HG03575 (cell line): ENCODE measurements at regions not wholly inside any gene's neighbourhood (a gene's known extent, or its start where the extent isn't known, plus 50 kb on each side); places are given as distances from the start of the nearest gene placed in this dataset.

Experiments used
- ATAC-seq: cut with Tn5 transposase; IDR thresholded peaks from one replicate; pipeline ENCODE4 v1.9.1; 2021; ENCODE audit not compliant: unreplicated experiment, insufficient number of reproducible peaks, low FRiP score; ENCODE audit errors: extremely low read depth

DNA sequence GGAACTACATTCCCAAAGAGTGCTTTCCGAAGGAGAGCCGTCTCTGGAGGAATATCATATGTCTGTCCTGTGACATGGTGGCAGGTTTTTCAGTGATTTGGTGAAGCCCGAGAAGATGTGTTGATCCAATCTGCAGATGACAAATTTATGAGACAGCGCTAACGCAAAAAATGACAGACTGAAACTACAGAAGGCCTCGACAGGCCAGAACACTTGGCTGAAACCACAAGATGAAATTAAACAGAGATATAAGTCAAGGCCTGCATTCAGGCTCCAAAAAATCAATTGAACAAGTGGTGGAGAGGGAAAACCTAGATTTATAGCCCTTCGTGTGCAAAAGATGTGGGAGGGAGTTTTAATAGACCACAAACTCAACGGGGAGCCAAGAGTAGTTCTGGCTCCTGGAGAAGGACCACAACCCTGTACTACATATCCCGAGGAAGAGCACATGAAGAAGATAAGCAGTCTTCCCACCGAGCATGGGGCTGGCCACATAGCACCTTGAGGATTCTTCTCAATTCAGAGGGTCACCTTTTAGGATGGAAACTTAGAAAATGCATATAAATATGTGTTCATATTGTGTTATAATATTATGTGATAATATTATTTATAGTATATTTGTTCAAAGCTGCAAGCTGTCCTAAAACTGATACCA lies 231.3 kb upstream of the PDE10A start:
- no peak for ATAC-seq

DNA sequence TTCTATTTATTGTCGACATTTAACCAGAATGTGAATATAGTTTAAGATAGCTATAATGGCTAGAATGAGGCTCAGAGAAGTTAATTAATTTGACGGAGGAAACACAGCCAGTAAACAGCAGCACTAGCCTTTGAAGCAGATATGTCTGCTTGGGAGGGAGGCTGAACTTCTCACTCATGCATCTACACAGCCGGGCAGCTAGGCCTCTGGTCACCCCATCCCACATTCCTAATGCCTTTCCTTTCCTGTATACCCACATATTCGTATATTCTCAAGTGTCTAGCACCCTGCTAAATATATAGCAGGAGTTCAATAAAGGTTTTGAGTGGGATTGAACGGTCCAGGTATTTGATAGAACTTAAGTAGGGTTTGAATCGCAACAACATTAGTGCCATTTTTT lies 230.4 kb upstream of the PDE10A start:
- no peak for ATAC-seq

DNA sequence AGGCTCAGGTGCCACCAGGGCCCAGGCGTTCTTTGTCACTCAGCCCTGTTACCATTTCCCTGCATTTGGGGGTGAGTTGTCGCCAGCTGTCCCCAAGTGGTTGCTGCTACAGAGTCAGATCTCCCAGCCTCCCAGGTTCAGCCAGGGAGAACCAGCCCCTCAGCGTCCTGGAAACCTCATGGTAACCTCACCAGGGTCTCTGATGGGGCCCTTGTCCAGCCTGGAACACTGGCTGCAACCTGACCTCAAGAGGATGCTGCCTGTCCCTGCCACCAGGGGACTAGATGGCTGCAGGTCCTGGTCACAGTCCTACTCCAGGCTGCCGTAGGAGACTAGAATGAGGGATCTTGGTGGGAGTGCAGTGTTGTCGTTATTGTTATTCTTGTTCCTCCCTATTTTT lies 228.3 kb upstream of the PDE10A start:
- ATAC-seq: no peak

DNA sequence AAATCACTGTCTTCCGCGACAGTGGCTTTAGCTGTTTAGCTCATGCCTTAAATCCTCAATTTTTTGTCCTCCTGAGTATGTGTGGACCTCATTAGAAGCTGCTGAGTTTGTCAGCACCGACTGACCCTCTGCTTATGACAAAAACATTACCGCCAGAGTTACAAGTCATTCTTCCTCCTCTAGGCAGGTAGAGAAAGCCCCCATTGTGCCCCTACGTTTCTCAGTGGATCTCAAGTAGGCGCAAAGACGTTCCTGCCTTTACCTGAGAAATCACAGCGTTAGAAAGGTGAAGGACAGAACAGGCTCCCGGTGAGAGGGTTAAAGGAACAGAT lies 227.3 kb upstream of the PDE10A start:
- ATAC-seq: no peak

DNA sequence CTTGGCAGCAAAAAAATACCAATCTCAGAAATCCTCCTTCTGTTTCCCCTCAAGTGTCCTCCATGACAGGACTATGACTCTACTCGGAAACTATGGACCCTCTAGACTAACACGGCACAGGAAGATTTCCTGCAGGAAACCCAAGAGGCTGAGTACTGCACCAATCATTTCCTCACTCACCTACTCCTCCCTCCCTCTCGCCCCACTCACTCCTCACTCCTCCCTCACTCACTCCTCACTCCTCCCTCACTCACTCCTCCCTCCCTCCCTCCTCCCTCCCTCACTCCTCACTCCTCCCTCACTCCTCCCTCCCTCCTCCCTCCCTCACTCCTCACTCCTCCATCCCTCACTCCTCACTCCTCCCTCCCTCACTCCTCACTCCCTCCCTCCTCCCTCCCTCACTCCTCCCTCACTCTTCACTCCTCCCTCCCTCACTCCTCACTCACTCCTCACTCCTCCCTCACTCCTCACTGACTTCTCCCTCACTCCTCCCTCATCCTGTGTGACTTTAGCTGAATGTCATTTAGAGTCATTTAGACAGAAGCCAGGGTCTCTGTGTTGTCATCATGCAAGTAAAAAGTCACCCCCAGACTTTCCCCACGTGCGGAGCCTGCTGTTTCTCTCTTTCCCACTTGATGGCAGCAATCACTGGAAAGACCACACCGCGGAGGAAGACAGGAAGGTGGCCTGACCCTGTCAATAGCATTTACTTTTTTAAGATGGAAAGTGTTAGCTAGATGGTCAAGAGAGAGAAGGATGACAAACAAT lies 226.8 kb upstream of the PDE10A start:
- ATAC-seq: no peak

DNA sequence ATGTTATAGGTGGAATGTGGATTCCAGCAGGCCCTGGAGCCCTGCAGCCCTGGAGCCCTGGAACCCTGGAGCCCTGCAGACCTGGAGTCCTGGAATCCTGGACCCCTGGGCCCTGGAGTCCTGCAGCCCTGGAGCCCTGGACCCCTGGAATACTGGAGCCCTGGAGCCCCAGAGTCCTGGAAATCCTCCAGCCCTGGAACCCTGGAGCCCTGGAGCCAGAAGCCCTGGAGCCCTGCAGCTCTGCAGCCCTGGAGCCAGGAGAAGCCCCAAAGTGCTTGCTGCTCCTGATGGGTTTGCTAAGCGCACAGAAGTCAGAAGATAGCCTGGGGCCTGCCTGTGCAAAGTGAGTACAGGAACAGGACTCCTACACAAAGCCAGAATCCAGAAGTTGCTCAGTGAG lies 223.1 kb upstream of the PDE10A start:
- no peak for ATAC-seq

DNA sequence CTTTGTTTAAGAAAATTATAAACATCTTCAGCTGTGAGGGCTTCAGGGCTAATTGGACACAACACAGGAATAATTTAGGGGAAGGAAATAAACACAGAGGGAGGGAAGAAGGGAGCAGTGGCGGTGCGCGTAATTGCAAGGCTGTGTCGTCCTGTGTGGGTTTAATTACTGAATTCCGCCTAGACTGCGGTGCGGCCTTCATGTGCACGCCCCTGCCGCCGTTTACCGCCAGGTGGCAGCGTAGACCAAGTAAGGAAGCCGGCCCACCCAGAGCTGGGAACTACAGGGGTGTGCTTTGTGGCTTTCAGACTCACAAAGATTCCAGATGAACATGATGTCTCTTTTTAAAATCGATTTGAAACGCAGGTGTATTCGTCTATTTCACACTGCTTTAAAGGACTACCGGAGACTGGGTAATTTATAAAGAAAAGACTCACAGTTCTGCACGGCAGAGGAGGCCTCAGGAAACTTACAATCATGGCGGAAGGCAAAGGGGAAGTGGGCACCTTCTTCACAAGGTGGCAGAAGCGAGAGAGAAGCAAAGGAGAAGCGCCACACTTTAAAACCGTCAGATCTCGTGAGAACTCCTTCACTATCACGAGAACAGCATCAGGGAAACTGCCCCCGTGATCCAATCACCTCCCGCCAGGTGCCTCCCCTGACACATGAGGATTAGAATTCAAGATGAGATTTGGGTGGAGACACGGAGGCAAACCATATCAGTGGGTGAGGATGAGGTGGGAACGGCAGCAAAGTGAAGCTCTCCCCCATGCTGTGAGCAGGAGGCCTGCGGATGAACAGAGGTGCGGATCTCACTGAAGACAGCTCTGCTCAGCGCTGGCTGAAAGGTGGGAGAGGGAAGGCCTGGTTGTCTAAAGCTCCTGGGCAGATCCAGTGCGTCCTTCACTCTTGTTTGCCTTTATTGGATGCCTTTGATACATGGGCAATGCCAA lies 222.0 kb upstream of the PDE10A start:
- peak; percentile 67 for ATAC-seq

DNA sequence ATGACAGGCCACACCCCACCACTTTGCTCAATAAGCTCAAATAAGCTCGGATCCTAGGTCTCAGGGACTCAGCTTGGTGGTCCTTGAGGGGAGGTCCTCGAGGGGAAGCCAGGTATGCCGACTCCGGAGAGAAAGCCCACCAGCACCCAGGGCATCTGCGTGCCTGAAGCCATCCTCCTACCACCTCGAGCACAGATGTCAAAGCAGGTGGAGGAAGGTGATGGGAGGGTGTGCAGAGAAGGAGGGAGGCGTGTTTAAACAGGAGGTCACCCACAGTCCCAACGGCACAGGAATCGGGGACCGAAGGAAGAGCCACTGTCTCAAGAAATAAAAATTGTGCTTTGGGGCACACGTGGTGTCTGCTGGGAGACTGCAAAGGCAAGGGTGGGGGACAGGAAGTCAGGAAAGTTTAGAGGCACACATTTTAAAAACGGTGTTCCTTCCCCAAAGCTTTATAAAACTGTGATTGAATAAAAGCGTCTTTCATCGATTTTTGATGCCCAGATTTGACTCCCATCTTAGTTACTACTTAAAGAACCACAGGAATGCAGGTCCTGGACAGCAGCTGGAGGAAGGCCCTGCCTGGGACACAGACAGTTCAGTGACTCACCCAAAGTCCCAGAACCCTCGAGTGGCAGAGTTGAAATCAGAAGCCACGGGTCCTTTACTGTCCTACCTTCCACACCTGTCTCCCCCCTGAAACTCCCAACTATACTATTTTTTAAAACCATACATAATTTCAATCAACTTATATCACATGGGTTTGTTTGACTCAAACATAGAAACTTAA lies 221.0 kb upstream of the PDE10A start:
- no peak for ATAC-seq

DNA sequence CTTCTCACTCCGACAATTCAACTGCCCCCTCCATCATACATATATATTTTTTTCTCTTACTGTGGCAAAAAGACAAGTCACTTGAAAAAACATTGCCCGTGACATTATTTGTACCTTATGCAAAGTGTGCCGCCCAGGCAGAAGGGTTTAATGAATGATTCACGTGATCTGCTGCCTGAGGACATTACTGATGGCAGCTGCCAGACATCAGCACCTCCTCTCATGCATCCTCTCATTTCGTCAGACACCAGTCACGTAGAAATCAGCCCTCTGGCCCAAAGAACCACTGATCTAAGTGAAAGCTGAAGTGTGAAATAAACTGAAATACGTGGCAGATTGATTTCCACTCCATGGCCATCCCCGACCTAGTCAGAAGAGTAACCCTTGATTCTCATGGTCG lies 218.8 kb upstream of the PDE10A start:
- no peak for ATAC-seq

DNA sequence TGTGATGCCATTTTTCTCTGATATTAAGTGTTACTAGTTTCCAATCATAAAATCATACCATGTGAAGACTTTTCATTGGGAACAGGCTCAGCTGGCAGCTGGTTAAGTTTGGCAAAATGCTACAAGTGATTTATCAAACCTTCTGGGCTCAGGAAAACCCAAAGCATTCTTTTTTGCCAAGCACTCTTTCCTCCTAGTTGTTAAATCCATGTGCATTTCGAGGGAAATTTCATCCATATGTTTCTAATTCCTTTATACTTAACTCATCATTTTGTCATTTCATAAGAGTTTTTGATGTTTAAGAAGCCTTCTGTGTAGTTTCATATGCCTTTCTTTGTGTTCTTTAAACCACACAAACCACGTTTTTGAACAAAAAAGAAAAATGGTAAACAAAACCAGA lies 217.6 kb upstream of the PDE10A start:
- no peak for ATAC-seq

DNA sequence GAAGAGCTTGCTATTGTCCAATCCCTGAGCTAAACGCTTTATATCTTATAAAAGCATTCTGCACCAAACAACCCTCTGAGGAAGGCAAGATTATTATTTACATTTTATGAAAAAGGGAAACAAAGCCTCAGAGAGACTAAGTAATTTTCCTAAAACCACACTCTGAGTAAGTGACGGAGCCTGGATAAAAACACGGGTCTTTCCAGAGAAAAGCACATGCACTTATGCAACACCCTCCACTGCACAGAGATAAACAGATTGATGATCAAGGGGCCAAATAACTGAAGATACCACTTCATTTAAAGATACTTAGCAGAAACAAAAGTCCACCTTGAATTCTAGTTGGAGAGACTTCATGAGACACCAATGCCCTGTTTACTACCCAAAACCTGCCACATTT lies 214.7 kb upstream of the PDE10A start:
- ATAC-seq: no peak

DNA sequence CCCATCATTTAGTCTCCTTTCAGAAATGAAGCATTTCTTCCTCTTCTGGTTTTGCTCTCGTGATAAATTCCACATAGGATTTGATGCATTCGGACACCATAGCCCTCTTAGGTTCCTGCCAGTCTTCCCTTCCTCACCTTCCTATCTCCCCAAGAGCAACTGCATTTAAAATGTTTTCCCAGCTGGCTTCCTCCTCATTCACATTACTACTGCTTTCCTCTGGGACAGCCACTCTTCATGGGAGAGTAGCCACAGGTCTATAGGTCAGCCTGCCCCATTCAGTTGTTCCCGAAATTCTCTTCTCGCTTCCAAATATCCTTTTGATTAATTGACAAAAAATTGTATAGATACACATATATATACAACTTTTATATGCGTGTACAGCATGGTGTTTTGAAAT lies 214.2 kb upstream of the PDE10A start:
- no peak for ATAC-seq

DNA sequence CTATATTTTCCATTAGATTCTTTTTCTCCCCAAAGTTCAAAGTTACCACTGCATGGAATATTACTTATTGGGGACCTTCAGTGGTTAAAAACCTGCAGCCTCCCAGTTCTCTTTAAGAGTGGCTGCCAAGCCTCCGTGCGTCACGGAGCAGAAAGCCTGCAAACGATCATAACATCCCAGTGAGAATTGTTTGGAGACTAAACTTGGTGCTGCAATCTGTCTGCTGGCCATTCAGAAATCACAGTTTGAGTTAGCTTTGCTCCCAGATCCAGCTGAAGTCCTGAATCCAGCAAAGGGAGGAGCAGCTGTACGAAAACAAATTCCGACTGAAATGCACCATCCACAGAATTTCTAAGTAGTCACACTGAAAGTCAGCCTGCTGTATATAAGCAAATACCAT lies 213.5 kb upstream of the PDE10A start:
- ATAC-seq: no peak

DNA sequence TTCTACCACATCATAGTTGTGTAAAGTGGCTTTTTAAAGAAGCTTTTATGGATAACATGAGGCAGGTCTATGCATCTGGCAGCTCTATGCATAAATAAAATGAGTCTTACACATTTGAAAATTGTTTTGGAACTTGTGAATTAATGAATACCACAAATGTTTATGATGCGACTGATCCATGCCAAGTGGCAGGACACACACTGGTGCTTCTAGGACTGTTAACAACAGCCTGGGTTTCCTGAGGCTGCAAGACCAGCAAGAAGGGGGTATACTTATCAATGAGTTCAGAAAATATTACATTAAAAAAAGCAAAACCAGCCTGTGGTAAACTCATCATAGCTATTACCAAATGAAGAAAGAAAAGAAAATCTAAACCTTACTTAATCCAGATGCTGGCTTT lies 212.9 kb upstream of the PDE10A start:
- ATAC-seq: no peak

DNA sequence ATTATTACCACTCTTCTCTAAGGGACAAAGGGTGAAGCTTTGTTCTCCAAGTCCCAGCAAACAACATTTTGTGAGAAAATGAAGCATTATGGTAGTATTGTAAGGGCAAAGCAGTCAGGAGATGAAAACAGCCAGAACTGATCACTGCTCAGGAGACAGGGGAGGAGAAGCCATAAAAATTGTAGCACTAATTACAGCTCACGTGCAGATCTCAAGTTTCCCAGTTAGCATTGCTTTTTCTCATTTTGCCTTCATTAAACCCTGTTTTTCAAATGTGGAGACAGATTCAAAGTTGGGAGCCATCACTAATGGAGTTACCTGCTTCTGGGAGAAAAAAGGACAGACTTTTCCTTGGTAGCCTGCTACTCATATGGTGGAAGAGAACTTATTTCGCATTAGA lies 210.9 kb upstream of the PDE10A start:
- ATAC-seq: no peak

DNA sequence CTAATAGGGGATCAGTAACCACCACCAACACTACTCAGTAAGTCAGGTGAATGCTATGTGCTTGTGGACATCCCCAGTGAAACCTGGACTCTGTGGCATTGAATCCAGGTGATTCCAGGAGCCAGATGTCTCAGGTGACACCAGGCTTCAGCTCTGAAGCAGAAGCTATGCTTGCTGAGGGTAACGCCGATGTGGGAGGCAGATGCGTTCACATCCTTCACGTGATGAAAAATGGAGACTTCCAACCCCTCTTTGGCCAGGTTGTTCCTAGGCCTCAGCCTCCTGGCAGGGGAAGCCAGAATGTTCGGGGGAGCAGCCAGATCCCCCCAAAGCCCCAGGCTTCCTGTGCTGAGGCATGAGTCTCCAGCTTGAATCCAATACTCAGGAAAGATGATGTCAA lies 209.8 kb upstream of the PDE10A start:
- ATAC-seq: no peak

DNA sequence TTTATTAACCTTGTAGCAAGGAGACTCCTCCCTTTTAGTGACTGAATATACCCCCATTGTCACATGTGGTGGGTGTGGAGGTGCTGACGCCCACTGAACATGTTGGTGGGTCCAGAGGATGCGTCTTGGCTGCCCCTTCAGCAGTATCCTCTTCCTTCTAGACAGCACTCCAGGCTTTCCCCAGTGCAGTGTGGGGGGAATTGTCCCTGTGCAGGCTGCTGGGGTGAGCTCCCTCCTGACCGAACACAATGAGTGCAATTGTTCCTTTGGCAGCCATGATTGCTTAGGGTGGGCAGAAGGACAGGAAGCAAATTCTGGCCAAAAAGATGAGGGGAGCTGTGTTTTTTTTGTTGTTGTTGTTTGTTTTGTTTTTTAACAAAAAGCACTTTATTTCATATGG lies 209.3 kb upstream of the PDE10A start:
- no peak for ATAC-seq

DNA sequence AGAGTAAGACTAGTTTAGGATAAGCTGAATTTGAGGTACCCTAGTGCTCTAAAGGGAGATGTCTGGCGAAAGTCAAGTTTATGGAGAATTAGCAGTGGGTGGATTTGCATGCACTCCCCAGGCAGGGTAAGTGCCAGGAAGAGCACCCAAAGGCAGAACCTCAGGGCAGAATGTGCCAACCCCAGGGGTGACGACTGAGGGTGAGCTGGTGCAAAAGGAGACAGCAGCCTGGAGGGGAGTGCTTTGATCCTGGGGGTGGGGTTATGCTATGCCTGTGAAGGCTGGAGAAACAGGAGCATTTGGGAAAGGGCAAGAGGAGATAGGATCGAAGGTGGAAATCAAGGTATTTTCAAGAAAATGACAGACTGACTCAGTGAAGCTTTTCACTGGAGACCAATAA lies 208.5 kb upstream of the PDE10A start:
- ATAC-seq: no peak

DNA sequence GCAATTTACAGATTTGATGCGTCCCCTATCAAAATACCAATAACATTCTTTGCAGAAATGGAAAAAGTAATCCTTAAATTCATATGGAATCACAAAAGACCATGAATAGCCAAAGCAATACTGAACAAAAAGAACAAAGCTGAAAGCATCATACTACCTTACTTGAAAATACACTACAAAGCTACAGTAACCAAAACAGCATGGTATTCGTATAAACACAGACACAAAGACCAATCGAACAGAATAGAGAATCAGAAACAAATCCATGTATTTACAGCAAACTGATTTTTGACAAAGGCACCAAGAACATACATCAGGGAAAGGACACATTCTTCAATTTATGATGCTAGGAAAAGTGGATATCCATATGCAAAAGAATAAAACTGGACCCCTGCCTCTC lies 206.5 kb upstream of the PDE10A start:
- ATAC-seq: no peak
